K562 (cell line): ENCODE measurements at regions not wholly inside any gene's neighbourhood (a gene's known extent, or its start where the extent isn't known, plus 50 kb on each side); places are given as distances from the start of the nearest gene placed in this dataset.

ENCODE experiments used
- ATAC-seq: fragments of 200-7000 bp; cut with Tn5 transposase; 3 replicates; pipeline ENCODE4 v1.9.1; 2020; ENCODE audit warnings: moderate library complexity
- BruUV-seq: library from RNA; stranded (reverse); fragments of 400-500 nt; replicated peaks from 2 replicates; lab custom pipeline; 2021; lab: Mats Ljungman, UMichigan
- CTCF ChIA-PET: fragments of 300-600 bp; formaldehyde crosslinking; extraction: SDS; loops from one replicate; lab custom pipeline; 2021; ENCODE audit warnings: low intra/inter-chr PET ratio; lab: Yijun Ruan, JAX
- POLR2A ChIA-PET: fragments of 300-600, 350-650 bp; sonication (Branson Sonifier 250); formaldehyde crosslinking; extraction: SDS; loops from one replicate; lab custom pipeline; 2021; ENCODE audit warnings: antibody characterized with exemption, inconsistent platforms; lab: Yijun Ruan, JAX
- DNase-seq, 4 experiments: peaks; one replicate each; pipeline versions ENCODE4 v3.0.0 to v3.0.0-alpha.2; 2011 to 2018; ENCODE audit warnings: low spot score in 3 of 4, mixed read lengths in 3 of 4; ENCODE audit errors: extremely low read depth in 1 of 4
- FAIRE-seq: peaks from 2 replicates; lab custom pipeline; 2011; peaks lifted over from hg19 to GRCh38; lab: Jason Lieb, UNC
- H2AFZ ChIP-seq: 2 replicates; pipeline ENCODE4 v1.6.0; 2011; ENCODE audit warnings: low read depth, low read length, control low read depth, inconsistent platforms
- H3K27ac ChIP-seq: fragments of 200-600 bp; 3 replicates; pipeline ENCODE4 v1.8.0; 2011; ENCODE audit warnings: low read depth, mild to moderate bottlenecking, control low read depth, inconsistent platforms, low read length, moderate library complexity, mixed read lengths; ENCODE audit errors: extremely low read depth
- H3K27me3 ChIP-seq, 2 experiments: fragments of 300-600 bp in 1 of 2; 2 replicates in 1 of 2; 3 replicates in 1 of 2; pipeline versions ENCODE4 v1.6.0 to v1.8.0; 2011; ENCODE audit warnings: inconsistent platforms in 2 of 2, low read length in 2 of 2, mild to moderate bottlenecking in 1 of 2, mixed read lengths in 1 of 2, moderate library complexity in 1 of 2; ENCODE audit not compliant: control insufficient read depth in 2 of 2, insufficient read depth in 2 of 2
- H3K36me3 ChIP-seq: fragments of 300-600 bp; 3 replicates; pipeline ENCODE4 v1.8.0; 2011; ENCODE audit warnings: mild to moderate bottlenecking, low read length, inconsistent platforms; ENCODE audit not compliant: control insufficient read depth, insufficient read depth
- H3K4me1 ChIP-seq, 2 experiments: fragments of 200-600 bp in 1 of 2; replicated peaks in 1 of 2; 2 replicates in 1 of 2; 3 replicates in 1 of 2; pipeline versions ENCODE4 v1.5.1 to v1.8.0; 2011; ENCODE audit warnings: inconsistent platforms in 2 of 2, low read length in 2 of 2, mild to moderate bottlenecking in 1 of 2, mixed read lengths in 1 of 2, moderate library complexity in 1 of 2; ENCODE audit not compliant: control insufficient read depth in 2 of 2, insufficient read depth in 2 of 2
- H3K4me2 ChIP-seq: 2 replicates; pipeline ENCODE4 v1.6.1; 2011; ENCODE audit warnings: low read length, control low read depth, inconsistent platforms, mixed read lengths; ENCODE audit not compliant: insufficient read depth
- H3K4me3 ChIP-seq: fragments of 200-600 bp; sonication (generic), shearing (Covaris generic); 2 replicates; pipeline ENCODE4 v1.5.1; 2016; ENCODE audit warnings: control low read depth, inconsistent platforms
- H3K79me2 ChIP-seq: fragments of 200-600 bp; 3 replicates; pipeline ENCODE4 v1.8.0; 2011; ENCODE audit warnings: low read length, inconsistent platforms; ENCODE audit not compliant: control insufficient read depth, insufficient read depth
- H3K9ac ChIP-seq, 2 experiments: 2 replicates each; pipeline versions ENCODE4 v1.6.0 to v1.6.1; 2011; ENCODE audit warnings: low read depth in 2 of 2, low read length in 2 of 2, control low read depth in 1 of 2, inconsistent platforms in 1 of 2, mild to moderate bottlenecking in 1 of 2, mixed read lengths in 1 of 2; ENCODE audit not compliant: insufficient read depth in 1 of 2
- H3K9me1 ChIP-seq: one replicate; pipeline ENCODE4 v1.6.0; 2011; ENCODE audit warnings: inconsistent platforms, mild to moderate bottlenecking, low read length, moderate library complexity; ENCODE audit not compliant: control insufficient read depth, insufficient read depth
- H3K9me3 ChIP-seq: replicated peaks from 2 replicates; pipeline ENCODE4 v1.5.1; 2011; ENCODE audit warnings: low read depth, low read length, inconsistent platforms; ENCODE audit not compliant: control insufficient read depth, insufficient read depth
- H4K20me1 ChIP-seq: replicated peaks from 2 replicates; pipeline ENCODE4 v1.6.1; 2011; ENCODE audit warnings: low read length, inconsistent platforms, mixed read lengths; ENCODE audit not compliant: control insufficient read depth, insufficient read depth
- KLF1 ChIP-seq: fragments of 450-650 bp; IDR thresholded peaks from 2 replicates; pipeline ENCODE4 v1.6.1; 2016; ENCODE audit warnings: missing genetic modification characterization, missing compliant biosample characterization
- NFIC ChIP-seq: fragments of 450-650 bp; IDR thresholded peaks from 2 replicates; pipeline ENCODE4 v1.6.1; 2017; ENCODE audit warnings: mild to moderate bottlenecking, inconsistent platforms
- RBM17 ChIP-seq: fragments of 200-400 bp; formaldehyde crosslinking; IDR thresholded peaks from 2 replicates; pipeline ENCODE4 v1.6.1; 2017; ENCODE audit warnings: low read depth, mild to moderate bottlenecking, low read length, borderline replicate concordance
- ZEB2 ChIP-seq: fragments of 450-650 bp; IDR thresholded peaks from 2 replicates; pipeline ENCODE4 v1.6.1; 2016
- ZNF445 ChIP-seq: fragments of 250-450 bp; sonication (Bioruptor Pico); IDR thresholded peaks from 2 replicates; pipeline ENCODE4 v1.4.0; 2020; ENCODE audit warnings: low read depth, mild to moderate bottlenecking, moderate library complexity
- ZNF518B ChIP-seq: fragments of 250-450 bp; sonication (Bioruptor Pico); IDR thresholded peaks from 2 replicates; pipeline ENCODE4 v1.5.0; 2021; ENCODE audit warnings: mild to moderate bottlenecking, moderate library complexity
- WGBS: fragments of 100-300 bp; shearing (Covaris generic); methylation state at CpG from one replicate; pipeline ENCODE4 v1.1.6; 2016; ENCODE audit warnings: low coverage, mixed read lengths; ENCODE audit not compliant: insufficient coverage; ENCODE audit errors: missing lambda C conversion rate; 5-methylcytosine and 5-hydroxymethylcytosine counted together
- in situ Hi-C: fragments of 300-500 bp; cut with MboI; formaldehyde crosslinking; loops from 4 replicates; pipeline ENCODE4 v1.15.0; 2018; ENCODE audit warnings: inconsistent platforms, mixed read lengths
- intact Hi-C: fragments of 100-400 bp; cut with micrococcal nuclease; formaldehyde crosslinking; loops from 2 replicates; pipeline ENCODE4 v1.14.2; 2022

DNA sequence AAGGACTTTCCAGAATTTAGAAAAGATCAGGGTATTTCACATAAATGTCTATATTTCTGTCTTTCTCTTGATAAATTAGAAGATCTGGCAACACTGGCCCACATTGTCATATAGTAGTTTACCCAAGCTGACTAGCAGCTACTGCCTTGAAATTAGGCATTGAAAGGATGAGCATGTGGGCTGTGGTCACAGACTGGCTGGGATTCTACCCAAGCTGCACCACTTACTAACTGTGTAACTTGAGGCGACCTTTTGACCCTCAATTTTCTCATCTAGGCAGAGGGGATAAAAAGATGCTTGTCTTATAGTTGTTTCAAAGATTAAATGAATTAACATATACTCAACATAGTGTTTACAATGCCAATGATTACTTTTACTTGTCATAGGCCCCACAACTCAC is 152.7 kb upstream of the BMP2 start:
- no peak overlapping the region for H2AFZ ChIP-seq
- POLR2A ChIA-PET, result interaction anchor here (0.6 kb wide), 1 partner anchor 337 kb away, joined by 3 read pairs; no protein-coding TSS in a partner anchor
- H3K4me1 ChIP-seq, result no peaks in the 10 kb centered on the region
- H3K9ac ChIP-seq, result no peak overlapping the region
- intact Hi-C loops (no loop called here), in situ Hi-C loops (no loop called here)
- no peak for DNase-seq
- no peaks in the 10 kb centered on the region for H3K36me3 ChIP-seq
- no peaks in the 10 kb centered on the region for H3K9me1 ChIP-seq
- ATAC-seq, result no peak
- no peak overlapping the region for H3K4me2 ChIP-seq
- BruUV-seq, result no TSS peak
- FAIRE-seq, result no peak
- H3K79me2 ChIP-seq, result no peaks in the 10 kb centered on the region
- no peaks in the 10 kb centered on the region for H4K20me1 ChIP-seq
- WGBS, result 0% methylated on average over 1 of the region's 1 CpG
- no peaks in the 10 kb centered on the region for H3K9me3 ChIP-seq
- no peak for TF ChIP-seq ZEB2
- no peak for TF ChIP-seq ZNF518B
- no peak for TF ChIP-seq KLF1 (tag)
- TF ChIP-seq NFIC, result no peak
- no peak for TF ChIP-seq ZNF445 (CRISPR knock-in tag)
- no peak for TF ChIP-seq RBM17
- CTCF ChIA-PET, result no interaction called here
- no peak overlapping the region for H3K4me3 ChIP-seq
- H3K27ac ChIP-seq, result no peak overlapping the region
- H3K27me3 ChIP-seq, result no peaks in the 10 kb centered on the region
